ENCODE measurements at regions not wholly inside any gene's neighbourhood (a gene's known extent, or its start where the extent isn't known, plus 50 kb on each side); places are given as distances from the start of the nearest gene placed in this dataset.

- TF ChIP-seq MAX (IDR thresholded peaks at IDR 0.05; ENCODE audit: low read depth, low read length), result no peak
- no peak for TF ChIP-seq CTCF (IDR thresholded peaks at IDR 0.05; ENCODE audit: low read depth, low read length)
- TF ChIP-seq POLR2A (IDR thresholded peaks at IDR 0.05; ENCODE audit: extremely low read depth, insufficient read length), result no peak
Observed at GRCh38 chr9:117938086-117938485, 233.9 kb downstream of the TLR4 start.
